Neuronal stem cell (in vitro differentiated cells): ENCODE measurements at regions not wholly inside any gene's neighbourhood (a gene's known extent, or its start where the extent isn't known, plus 50 kb on each side); places are given as distances from the start of the nearest gene placed in this dataset.

ENCODE experiments used
- DNase-seq: peaks from one replicate; pipeline ENCODE4 v3.0.0-alpha.2; 2013; ENCODE audit warnings: low spot score
- H2AFZ ChIP-seq: one replicate; pipeline ENCODE4 v1.6.1; 2013; ENCODE audit warnings: mild to moderate bottlenecking, low read length, inconsistent platforms
- H2AK5ac ChIP-seq: 2 replicates; pipeline ENCODE4 v1.6.1; 2013; ENCODE audit warnings: low read depth, mild to moderate bottlenecking, inconsistent platforms, low read length, moderate library complexity, mixed read lengths
- H2BK120ac ChIP-seq: 2 replicates; pipeline ENCODE4 v1.6.1; 2013; ENCODE audit warnings: low read depth, mild to moderate bottlenecking, inconsistent platforms, low read length, moderate library complexity, mixed read lengths
- H2BK12ac ChIP-seq: one replicate; pipeline ENCODE4 v1.6.1; 2013; ENCODE audit warnings: low read length, inconsistent platforms
- H2BK15ac ChIP-seq: 2 replicates; pipeline ENCODE4 v1.6.1; 2013; ENCODE audit warnings: mild to moderate bottlenecking, low read length, inconsistent platforms, mixed read lengths
- H2BK5ac ChIP-seq: one replicate; pipeline ENCODE4 v1.6.1; 2013; ENCODE audit warnings: inconsistent platforms, mild to moderate bottlenecking, low read length, moderate library complexity
- H3K14ac ChIP-seq: one replicate; pipeline ENCODE4 v1.6.1; 2013; ENCODE audit warnings: low read length, inconsistent platforms
- H3K18ac ChIP-seq: 2 replicates; pipeline ENCODE4 v1.6.1; 2013; ENCODE audit warnings: low read length, inconsistent platforms
- H3K23ac ChIP-seq: 2 replicates; pipeline ENCODE4 v1.6.1; 2013; ENCODE audit warnings: low read depth, mild to moderate bottlenecking, mixed read lengths, low read length, inconsistent platforms; ENCODE audit not compliant: poor library complexity
- H3K27ac ChIP-seq: replicated peaks from 3 replicates; pipeline ENCODE4 v1.5.1; 2013; ENCODE audit warnings: low read length, inconsistent platforms
- H3K27me3 ChIP-seq, 3 experiments: 2 replicates each; pipeline ENCODE4 v1.6.1; 2013; ENCODE audit warnings: low read length in 3 of 3, mild to moderate bottlenecking in 2 of 3, inconsistent platforms in 1 of 3, low read depth in 1 of 3, mixed read lengths in 1 of 3, moderate library complexity in 1 of 3; ENCODE audit not compliant: control insufficient read depth in 3 of 3, insufficient read depth in 3 of 3
- H3K36me3 ChIP-seq, 2 donors: replicated peaks in 1 of 2; 2 replicates each; pipeline ENCODE4 v1.6.1; 2013; ENCODE audit warnings: low read length in 2 of 2; ENCODE audit not compliant: control insufficient read depth in 2 of 2, insufficient read depth in 2 of 2
- H3K4ac ChIP-seq: 2 replicates; pipeline ENCODE4 v1.6.1; 2013; ENCODE audit warnings: inconsistent platforms, mild to moderate bottlenecking, low read length, moderate library complexity
- H3K4me1 ChIP-seq, 2 donors: 1 replicate in 1 of 2; 2 replicates in 1 of 2; pipeline ENCODE4 v1.6.1; 2013; ENCODE audit warnings: low read length in 2 of 2, low read depth in 1 of 2; ENCODE audit not compliant: control insufficient read depth in 2 of 2, insufficient read depth in 1 of 2
- H3K4me2 ChIP-seq: one replicate; pipeline ENCODE4 v1.6.1; 2013; ENCODE audit warnings: mild to moderate bottlenecking, low read length, inconsistent platforms; ENCODE audit not compliant: insufficient read depth, poor library complexity, severe bottlenecking
- H3K4me3 ChIP-seq, 2 donors: 2 replicates each; pipeline ENCODE4 v1.5.1; 2013; ENCODE audit warnings: low read length in 2 of 2, mild to moderate bottlenecking in 2 of 2, inconsistent platforms in 1 of 2, moderate library complexity in 1 of 2
- H3K79me1 ChIP-seq: one replicate; pipeline ENCODE4 v1.6.1; 2013; ENCODE audit warnings: low read depth, mild to moderate bottlenecking, inconsistent platforms, low read length, moderate library complexity
- H3K9ac ChIP-seq: one replicate; pipeline ENCODE4 v1.6.1; 2013; ENCODE audit warnings: mild to moderate bottlenecking, low read depth, low read length, inconsistent platforms; ENCODE audit not compliant: poor library complexity
- H3K9me3 ChIP-seq, 2 donors: replicated peaks in 1 of 2; 2 replicates each; pipeline versions ENCODE3 to v1.6.1; 2013; ENCODE audit warnings: low read length in 2 of 2, mild to moderate bottlenecking in 2 of 2, inconsistent platforms in 1 of 2, low read depth in 1 of 2, mixed read lengths in 1 of 2, moderate library complexity in 1 of 2; ENCODE audit not compliant: control insufficient read depth in 2 of 2, insufficient read depth in 1 of 2
- H4K8ac ChIP-seq: one replicate; pipeline ENCODE4 v1.6.1; 2013; ENCODE audit warnings: low read depth, mild to moderate bottlenecking, inconsistent platforms, low read length, moderate library complexity
- H4K91ac ChIP-seq: one replicate; pipeline ENCODE4 v1.6.1; 2013; ENCODE audit warnings: low read length, low read depth, mild to moderate bottlenecking, inconsistent platforms; ENCODE audit not compliant: poor library complexity
- WGBS, 2 donors: extraction: QIAGEN DNeasy Blood & Tissue Kit; methylation state at CpG; one replicate each; pipeline ENCODE4 v1.1.7; 2013; ENCODE audit warnings: missing lambda C conversion rate in 2 of 2, mixed read lengths in 1 of 2; ENCODE audit not compliant: insufficient read length in 2 of 2, insufficient replicate concordance in 1 of 2; ENCODE audit errors: extremely low coverage in 2 of 2; 5-methylcytosine and 5-hydroxymethylcytosine counted together

GRCh38 chr12:45102818-45103217, 51.9 kb upstream of the DBX2 start:
- H3K4me3 ChIP-seq: no peak overlapping the region
- H3K18ac ChIP-seq: no peak overlapping the region
- peaks cover 0 to 4% of the 10 kb centered on the region in 2 donors for H3K4me1 ChIP-seq
- no peak overlapping the region for H3K23ac ChIP-seq
- no peak overlapping the region for H3K4ac ChIP-seq
- H2BK120ac ChIP-seq: no peak overlapping the region
- no peak overlapping the region for H2BK5ac ChIP-seq
- no peaks in the 10 kb centered on the region for H3K9me3 ChIP-seq
- DNase-seq: no peak
- H2BK15ac ChIP-seq: no peak overlapping the region
- no peak overlapping the region for H3K27ac ChIP-seq
- H4K8ac ChIP-seq: no peak overlapping the region
- peaks cover 0 to 17% (median 0%) of the 10 kb centered on the region in 3 experiments for H3K27me3 ChIP-seq
- H4K91ac ChIP-seq: no peak overlapping the region
- no peaks in the 10 kb centered on the region for H3K79me1 ChIP-seq
- H2AK5ac ChIP-seq: no peak overlapping the region
- H3K36me3 ChIP-seq: no peaks in the 10 kb centered on the region
- no peak overlapping the region for H2AFZ ChIP-seq
- no CpG with 5 or more reads among the region's 1 CpG for WGBS, 2 donors
- H3K14ac ChIP-seq: no peak overlapping the region
- no peak overlapping the region for H3K4me2 ChIP-seq
- H3K9ac ChIP-seq: no peak overlapping the region
- H2BK12ac ChIP-seq: no peak overlapping the region

GRCh38 chr12:45105996-45106395, 55.1 kb upstream of the DBX2 start:
- Histone ChIP-seq H3K4me2 (no peak overlapping the region), H2AK5ac (no peak overlapping the region), H3K4me3 (no peak overlapping the region), H3K23ac (no peak overlapping the region), H3K4ac (no peak overlapping the region), H2BK15ac (no peak overlapping the region), H4K8ac (no peak overlapping the region), H2BK5ac (no peak overlapping the region), H3K14ac (no peak overlapping the region), H3K27ac (no peak overlapping the region), H3K18ac (peak overlapping the region; percentile 24), H3K9me3 (peaks cover 0 to 2% of the 10 kb centered on the region in 2 donors), H3K9ac (no peak overlapping the region), H2BK120ac (no peak overlapping the region), H2BK12ac (no peak overlapping the region), H4K91ac (no peak overlapping the region), H3K79me1 (no peaks in the 10 kb centered on the region), H3K27me3 (peaks cover 0 to 2% (median 0%) of the 10 kb centered on the region in 3 experiments), H3K36me3 (no peaks in the 10 kb centered on the region), H2AFZ (no peak overlapping the region), H3K4me1 (peaks cover 0 to 3% of the 10 kb centered on the region in 2 donors)
- DNase-seq: no peak
- no CpG with 5 or more reads among the region's 10 CpGs for WGBS, 2 donors

- WGBS, 2 donors: no CpG with 5 or more reads among the region's 2 CpGs
- H4K8ac ChIP-seq: no peak overlapping the region
- no peak overlapping the region for H3K14ac ChIP-seq
- no peak overlapping the region for H3K4me3 ChIP-seq
- H3K18ac ChIP-seq: no peak overlapping the region
- no peak overlapping the region for H3K27ac ChIP-seq
- H4K91ac ChIP-seq: no peak overlapping the region
- H3K23ac ChIP-seq: no peak overlapping the region
- H2BK12ac ChIP-seq: no peak overlapping the region
- no peaks in the 10 kb centered on the region for H3K27me3 ChIP-seq
- no peak overlapping the region for H3K9ac ChIP-seq
- no peak overlapping the region for H3K4ac ChIP-seq
- H3K79me1 ChIP-seq: no peaks in the 10 kb centered on the region
- no peak overlapping the region for H2BK120ac ChIP-seq
- H3K36me3 ChIP-seq: no peaks in the 10 kb centered on the region
- H2AK5ac ChIP-seq: no peak overlapping the region
- no peak for DNase-seq
- no peak overlapping the region for H2BK5ac ChIP-seq
- no peak overlapping the region for H2AFZ ChIP-seq
- H3K4me2 ChIP-seq: no peak overlapping the region
- H3K4me1 ChIP-seq: peaks cover 0 to 1% of the 10 kb centered on the region in 2 donors
- peaks cover 0 to 2% of the 10 kb centered on the region in 2 donors for H3K9me3 ChIP-seq
- H2BK15ac ChIP-seq: no peak overlapping the region
Observed at GRCh38 chr12:45112306-45112705, 61.4 kb upstream of the DBX2 start.

GRCh38 chr12:45121224-45121623, 70.3 kb upstream of the DBX2 start:
- Histone ChIP-seq H2BK12ac (no peak overlapping the region), H3K79me1 (no peaks in the 10 kb centered on the region), H2BK120ac (no peak overlapping the region), H3K14ac (no peak overlapping the region), H2AFZ (no peak overlapping the region), H3K23ac (no peak overlapping the region), H3K4me3 (no peak overlapping the region), H3K27me3 (no peaks in the 10 kb centered on the region), H2BK5ac (no peak overlapping the region), H3K36me3 (no peaks in the 10 kb centered on the region), H3K4me2 (no peak overlapping the region), H3K4me1 (peaks cover 0 to 2% of the 10 kb centered on the region in 2 donors), H3K27ac (no peak overlapping the region), H2AK5ac (no peak overlapping the region), H3K18ac (no peak overlapping the region), H3K4ac (no peak overlapping the region), H3K9me3 (no peaks in the 10 kb centered on the region), H2BK15ac (no peak overlapping the region), H4K8ac (no peak overlapping the region), H4K91ac (no peak overlapping the region), H3K9ac (no peak overlapping the region)
- no peak for DNase-seq
- WGBS, 2 donors: no CpG with 5 or more reads among the region's 2 CpGs
